ENCODE measurements at regions not wholly inside any gene's neighbourhood (a gene's known extent, or its start where the extent isn't known, plus 50 kb on each side); places are given as distances from the start of the nearest gene placed in this dataset.

- no peak for TF ChIP-seq SUZ12 (IDR thresholded peaks at IDR 0.05)
- no peak for TF ChIP-seq FOXK2 (IDR thresholded peaks at IDR 0.05)
- TF ChIP-seq FOXA1 (IDR thresholded peaks at IDR 0.05): no peak
Observed at GRCh38 chr3:20861454-20861853, 675.4 kb upstream of the SGO1 start.

Data from HEK293T (cell line).